GM12878 (cell line): ENCODE measurements at regions not wholly inside any gene's neighbourhood (a gene's known extent, or its start where the extent isn't known, plus 50 kb on each side); places are given as distances from the start of the nearest gene placed in this dataset.

Source experiments
- CHD1 ChIP-seq: IDR thresholded peaks from 2 replicates; pipeline ENCODE4 v1.6.1; 2012; ENCODE audit warnings: low read depth, low read length, improper control_type of control experiment
- EED ChIP-seq: sonication (generic); IDR thresholded peaks from 2 replicates; pipeline ENCODE4 v1.6.1; 2016; ENCODE audit warnings: antibody characterized with exemption, low read depth
- HDAC2 ChIP-seq: fragments of 200-600 bp; sonication (generic); IDR thresholded peaks from 2 replicates; pipeline ENCODE4 v1.6.1; 2017
- NFYA ChIP-seq: IDR thresholded peaks from 2 replicates; pipeline ENCODE4 v1.6.1; 2011; ENCODE audit warnings: low read depth, mild to moderate bottlenecking, low read length, improper control_type of control experiment, borderline replicate concordance
- POLR2A ChIP-seq: IDR thresholded peaks from 2 replicates; pipeline ENCODE4 v1.6.1; 2011; ENCODE audit warnings: low read depth, mild to moderate bottlenecking, low read length
- REST ChIP-seq: IDR thresholded peaks from 2 replicates; pipeline ENCODE4 v1.6.1; 2012; ENCODE audit warnings: mild to moderate bottlenecking, low read depth, low read length
- RFX5 ChIP-seq: IDR thresholded peaks from 2 replicates; pipeline ENCODE4 v1.6.1; 2011; ENCODE audit warnings: low read depth, low read length, improper control_type of control experiment
- ZNF24 ChIP-seq: fragments of 450-650 bp; IDR thresholded peaks from 2 replicates; pipeline ENCODE4 v1.6.1; 2017; ENCODE audit warnings: antibody characterized with exemption, mild to moderate bottlenecking
- TF ChIP-seq, protein P1 (sequence below), 3 experiments: IDR thresholded peaks in 2 of 3; conservative IDR thresholded peaks in 1 of 3; 2 replicates each; pipeline ENCODE4 v1.5.1; 2011; ENCODE audit warnings: low read depth in 3 of 3, low read length in 3 of 3, mild to moderate bottlenecking in 3 of 3, control low read depth in 2 of 3, moderate library complexity in 2 of 3, inconsistent platforms in 1 of 3, mixed read lengths in 1 of 3; ENCODE audit not compliant: control insufficient read depth in 2 of 3, insufficient read depth in 1 of 3; ENCODE audit errors: extremely low read depth in 1 of 3
- TF ChIP-seq, protein P2 (sequence below): IDR thresholded peaks from 2 replicates; pipeline ENCODE4 v1.6.1; 2012; ENCODE audit warnings: low read depth, low read length, improper control_type of control experiment

DNA sequence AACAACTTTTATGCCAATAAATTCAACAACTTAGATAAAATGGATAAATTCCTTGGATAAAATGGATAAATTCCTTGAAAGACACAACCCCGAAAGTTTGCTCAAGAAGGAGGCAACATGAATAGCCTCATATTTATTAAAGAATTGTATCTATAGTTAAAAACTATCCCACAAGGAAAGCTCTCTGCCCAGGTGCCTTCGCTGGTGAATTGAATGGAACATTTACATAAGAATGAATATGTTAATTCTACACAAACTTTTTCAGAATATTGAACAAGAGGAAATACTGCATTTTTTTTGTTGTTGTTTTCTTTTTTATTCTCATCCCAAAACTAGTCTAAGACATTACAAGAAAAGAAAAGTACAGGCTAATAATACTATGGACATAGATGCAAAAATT lies 805.3 kb upstream of the RAB6C start:
- TF ChIP-seq NFYA = no peak
- TF ChIP-seq, protein P1, sequence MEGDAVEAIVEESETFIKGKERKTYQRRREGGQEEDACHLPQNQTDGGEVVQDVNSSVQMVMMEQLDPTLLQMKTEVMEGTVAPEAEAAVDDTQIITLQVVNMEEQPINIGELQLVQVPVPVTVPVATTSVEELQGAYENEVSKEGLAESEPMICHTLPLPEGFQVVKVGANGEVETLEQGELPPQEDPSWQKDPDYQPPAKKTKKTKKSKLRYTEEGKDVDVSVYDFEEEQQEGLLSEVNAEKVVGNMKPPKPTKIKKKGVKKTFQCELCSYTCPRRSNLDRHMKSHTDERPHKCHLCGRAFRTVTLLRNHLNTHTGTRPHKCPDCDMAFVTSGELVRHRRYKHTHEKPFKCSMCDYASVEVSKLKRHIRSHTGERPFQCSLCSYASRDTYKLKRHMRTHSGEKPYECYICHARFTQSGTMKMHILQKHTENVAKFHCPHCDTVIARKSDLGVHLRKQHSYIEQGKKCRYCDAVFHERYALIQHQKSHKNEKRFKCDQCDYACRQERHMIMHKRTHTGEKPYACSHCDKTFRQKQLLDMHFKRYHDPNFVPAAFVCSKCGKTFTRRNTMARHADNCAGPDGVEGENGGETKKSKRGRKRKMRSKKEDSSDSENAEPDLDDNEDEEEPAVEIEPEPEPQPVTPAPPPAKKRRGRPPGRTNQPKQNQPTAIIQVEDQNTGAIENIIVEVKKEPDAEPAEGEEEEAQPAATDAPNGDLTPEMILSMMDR (IDR thresholded peaks at IDR 0.05 in 2 of 3, conservative IDR thresholded peaks at IDR 0.05 in 1 of 3; ENCODE audit: control insufficient read depth in 2 of 3, extremely low read depth in 1 of 3, insufficient read depth in 1 of 3, low read depth in 3 of 3, low read length in 3 of 3) = no peak
- no peak for TF ChIP-seq EED
- TF ChIP-seq, protein P2, sequence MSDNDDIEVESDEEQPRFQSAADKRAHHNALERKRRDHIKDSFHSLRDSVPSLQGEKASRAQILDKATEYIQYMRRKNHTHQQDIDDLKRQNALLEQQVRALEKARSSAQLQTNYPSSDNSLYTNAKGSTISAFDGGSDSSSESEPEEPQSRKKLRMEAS = no peak
- TF ChIP-seq POLR2A = no peak
- TF ChIP-seq REST = no peak
- no peak for TF ChIP-seq RFX5
- TF ChIP-seq CHD1 = no peak
- no peak for TF ChIP-seq ZNF24
- no peak for TF ChIP-seq HDAC2
